ENCODE measurements at regions not wholly inside any gene's neighbourhood (a gene's known extent, or its start where the extent isn't known, plus 50 kb on each side); places are given as distances from the start of the nearest gene placed in this dataset.

DNA sequence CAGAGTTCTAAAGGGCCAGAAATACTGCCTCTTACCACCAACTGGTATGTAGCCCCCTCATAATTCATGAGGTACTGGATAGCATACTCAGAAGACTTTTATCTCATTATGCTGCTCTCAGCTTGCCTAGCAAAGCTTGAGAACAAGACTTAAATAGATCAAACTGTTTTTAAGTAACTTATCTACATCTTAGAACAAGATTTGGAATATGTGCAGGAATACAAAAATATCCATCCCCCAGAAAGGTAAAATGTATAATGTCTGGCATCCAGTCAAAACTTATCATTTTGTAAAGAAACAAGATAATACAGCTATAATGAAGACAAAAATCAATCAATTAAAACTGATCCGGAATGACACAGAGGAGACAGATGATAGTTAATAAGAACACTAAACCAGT lies 400.4 kb upstream of the TGFBR2 start:
- no peak for DNase-seq (ENCODE audit: low spot score)

GRCh38 chr3:30221619-30222018 lies 384.8 kb upstream of the TGFBR2 start:
- no peak for DNase-seq (ENCODE audit: low spot score)

GRCh38 chr3:30222441-30222840 lies 384.0 kb upstream of the TGFBR2 start:
- no peak for DNase-seq (ENCODE audit: low spot score)

- no peak for DNase-seq (ENCODE audit: low spot score)
These were observed 381.4 kb upstream of the TGFBR2 start for GRCh38 chr3:30225021-30225420.

- no peak for DNase-seq (ENCODE audit: low spot score)
These were observed 379.7 kb upstream of the TGFBR2 start for GRCh38 chr3:30226601-30227151.

DNA sequence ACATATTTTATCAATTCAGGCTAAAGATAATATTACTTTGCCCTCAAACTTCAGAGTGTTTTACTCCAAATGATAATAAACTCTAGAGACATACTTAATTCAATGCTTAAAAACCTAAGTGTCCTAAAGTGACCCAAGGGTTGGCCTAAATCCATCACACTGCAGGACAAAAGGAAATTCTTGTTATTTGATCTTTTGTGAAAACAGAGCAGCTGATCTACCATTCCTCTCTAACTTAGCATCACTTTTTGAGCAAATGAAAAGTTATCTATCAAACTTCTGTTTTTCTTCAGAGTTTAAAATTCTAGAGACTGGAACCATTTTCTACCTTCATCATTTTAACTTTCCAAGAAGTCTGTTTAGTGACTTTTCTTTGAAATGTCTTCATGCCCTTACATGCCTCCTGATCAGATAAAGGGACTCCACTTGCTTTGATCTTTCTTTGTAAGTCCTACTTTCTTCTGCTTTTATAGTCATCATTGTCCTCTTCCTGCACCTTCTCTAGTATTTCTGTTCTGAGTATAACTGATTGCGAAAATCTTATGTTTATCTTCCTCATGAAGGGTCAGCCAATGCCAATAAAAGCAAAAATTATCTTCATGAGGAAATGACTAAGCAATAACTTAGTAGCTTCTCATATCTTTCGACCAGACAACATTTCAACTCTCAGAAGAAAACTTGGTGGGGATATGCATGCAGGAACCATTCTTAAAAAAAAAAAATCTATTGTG lies 378.7 kb upstream of the TGFBR2 start:
- peak; percentile 8 for DNase-seq (ENCODE audit: low spot score)

DNA sequence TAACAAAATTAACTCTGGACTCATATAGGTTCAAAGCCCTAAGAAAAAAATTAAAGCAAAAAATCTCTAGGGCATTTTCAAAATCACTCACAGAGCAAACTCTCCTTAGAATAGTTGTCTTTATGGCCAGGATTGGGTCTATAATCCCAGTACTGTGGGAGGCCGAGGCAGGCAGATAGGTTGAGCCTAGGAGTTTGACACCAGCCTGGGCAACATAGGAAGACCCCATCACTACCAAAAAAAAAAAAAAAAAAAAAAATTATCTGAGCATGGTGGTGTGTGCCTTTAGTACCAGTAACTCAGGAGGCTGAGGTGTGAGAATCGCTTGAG lies 378.1 kb upstream of the TGFBR2 start:
- DNase-seq (ENCODE audit: low spot score) = no peak

GRCh38 chr3:30231277-30232141 lies 374.9 kb upstream of the TGFBR2 start:
- peak; percentile 56 for DNase-seq (ENCODE audit: low spot score)

DNA sequence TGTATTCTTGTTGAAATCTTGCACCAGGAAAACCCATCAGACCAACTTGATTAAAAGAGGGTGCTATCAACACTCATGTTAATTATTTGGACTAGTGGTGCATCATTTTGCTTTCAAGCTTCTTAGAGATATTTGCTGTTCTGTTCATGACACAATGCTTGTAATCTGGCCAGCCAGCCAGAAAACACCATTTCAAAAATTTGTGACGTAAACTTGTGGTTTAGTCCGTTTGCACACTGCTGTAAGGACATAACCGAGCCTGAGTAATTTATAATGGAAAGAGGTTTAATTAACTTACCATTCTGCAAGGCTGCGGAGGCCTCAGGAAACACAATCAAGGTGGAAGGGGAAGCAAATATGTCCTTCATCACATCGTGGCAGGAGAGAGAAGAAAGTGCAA lies 374.3 kb upstream of the TGFBR2 start:
- no peak for DNase-seq (ENCODE audit: low spot score)

DNA sequence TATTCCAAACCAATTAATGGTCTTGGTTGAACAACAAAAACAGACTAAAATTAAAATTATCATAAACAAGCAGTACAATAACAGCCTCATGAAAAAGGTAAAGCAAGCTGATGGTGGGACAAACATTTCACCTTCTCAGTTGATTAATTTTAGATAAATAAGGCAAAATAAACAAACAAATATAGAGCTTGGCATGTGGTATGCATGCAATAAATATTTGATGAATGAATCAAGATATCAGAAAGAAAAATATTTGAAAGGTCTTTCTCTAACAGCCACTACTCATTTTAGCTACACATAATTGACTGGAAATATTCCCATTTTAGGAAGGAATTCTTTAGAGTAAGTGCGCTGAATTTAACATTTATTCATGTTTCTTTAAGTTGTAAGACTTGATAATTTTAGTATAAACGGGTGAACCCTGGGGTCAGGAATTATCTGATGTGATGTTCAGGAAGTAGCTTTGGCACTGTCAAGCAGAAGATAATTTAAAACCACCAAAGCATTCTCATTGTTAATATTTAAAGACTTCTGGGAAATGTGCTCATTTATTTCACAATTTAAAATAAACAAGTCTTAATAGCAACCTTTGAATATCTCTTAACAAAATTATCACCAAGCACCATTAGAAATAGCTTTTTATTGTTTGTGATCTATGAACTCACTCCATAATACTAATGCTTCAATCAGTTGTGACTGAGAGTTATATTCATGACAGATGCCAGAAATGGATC lies 372.3 kb upstream of the TGFBR2 start:
- DNase-seq (ENCODE audit: low spot score) = no peak

DNA sequence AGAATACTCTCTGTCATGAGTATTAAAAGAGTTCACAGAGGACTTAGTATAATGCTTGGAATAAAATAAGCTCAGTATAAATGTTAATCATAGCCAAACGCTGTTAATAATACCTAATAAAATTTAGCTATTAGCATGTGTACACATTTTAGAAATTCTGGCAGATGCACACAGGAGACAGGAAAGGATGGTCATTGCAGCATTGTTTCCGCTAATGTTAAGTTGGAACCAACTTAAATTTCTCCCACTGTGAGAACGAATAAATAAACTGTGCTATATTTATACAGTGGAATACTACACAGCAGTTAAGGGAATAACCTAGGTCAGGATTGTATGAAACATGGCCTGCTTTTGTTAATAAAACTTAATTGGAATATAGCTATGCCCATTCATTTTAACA lies 370.4 kb upstream of the TGFBR2 start:
- no peak for DNase-seq (ENCODE audit: low spot score)

DNA sequence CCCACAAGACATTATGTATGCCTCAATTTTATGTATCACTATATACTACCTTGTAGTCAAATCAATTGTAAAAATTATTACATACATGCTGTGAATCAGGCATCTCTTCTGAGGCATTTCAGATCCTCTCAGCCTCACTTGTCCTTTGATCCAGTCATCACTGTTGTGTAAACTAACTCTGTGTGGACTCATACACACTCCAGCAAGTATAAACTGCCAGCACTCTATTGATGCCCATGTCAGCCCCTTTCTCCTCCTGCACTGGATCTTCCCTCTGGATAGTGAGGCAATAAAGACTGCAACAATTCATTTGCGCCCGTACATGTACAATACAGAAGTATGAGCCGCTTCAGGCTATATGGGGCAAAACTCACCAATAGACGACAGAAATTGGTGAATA lies 364.7 kb upstream of the TGFBR2 start:
- DNase-seq (ENCODE audit: low spot score) = no peak

DNA sequence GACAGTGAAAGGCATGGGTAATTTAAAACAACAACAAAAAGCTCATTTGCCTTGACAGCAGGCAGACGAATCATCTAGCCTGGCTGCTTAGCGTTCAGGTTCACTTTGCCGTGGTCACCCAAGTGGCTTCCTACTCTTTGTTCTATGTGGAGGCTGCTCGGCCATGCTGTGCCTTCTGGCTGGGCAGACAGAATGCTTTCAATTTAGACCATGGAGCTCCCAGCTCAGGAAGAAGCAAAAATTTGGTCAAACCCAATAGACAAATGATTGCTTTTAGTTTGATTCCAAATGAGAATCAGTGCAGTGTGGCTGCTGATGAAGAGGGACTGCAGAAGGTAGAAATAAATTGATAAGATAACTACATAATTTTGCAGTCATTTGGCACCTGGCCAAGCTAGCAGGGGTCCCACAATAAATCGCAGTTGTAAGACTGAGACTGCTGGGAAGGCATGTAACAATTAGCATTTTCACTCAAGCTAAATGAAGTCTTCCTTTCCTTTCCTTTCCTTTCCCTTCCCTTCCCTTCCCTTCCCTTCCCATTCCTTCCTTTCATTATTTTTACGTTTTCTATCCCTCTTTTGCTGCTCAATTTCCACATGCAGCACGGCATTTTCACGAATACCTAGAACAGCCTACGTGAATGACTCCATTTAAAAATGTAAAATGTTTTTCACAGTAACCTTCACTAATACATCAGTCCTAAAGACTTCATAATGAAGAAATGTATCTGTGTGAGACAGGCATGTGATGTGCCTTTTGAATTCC lies 360.4 kb upstream of the TGFBR2 start:
- no peak for DNase-seq (ENCODE audit: low spot score)

- DNase-seq (ENCODE audit: low spot score) = no peak
These were observed 358.0 kb upstream of the TGFBR2 start for GRCh38 chr3:30248423-30248822.

DNA sequence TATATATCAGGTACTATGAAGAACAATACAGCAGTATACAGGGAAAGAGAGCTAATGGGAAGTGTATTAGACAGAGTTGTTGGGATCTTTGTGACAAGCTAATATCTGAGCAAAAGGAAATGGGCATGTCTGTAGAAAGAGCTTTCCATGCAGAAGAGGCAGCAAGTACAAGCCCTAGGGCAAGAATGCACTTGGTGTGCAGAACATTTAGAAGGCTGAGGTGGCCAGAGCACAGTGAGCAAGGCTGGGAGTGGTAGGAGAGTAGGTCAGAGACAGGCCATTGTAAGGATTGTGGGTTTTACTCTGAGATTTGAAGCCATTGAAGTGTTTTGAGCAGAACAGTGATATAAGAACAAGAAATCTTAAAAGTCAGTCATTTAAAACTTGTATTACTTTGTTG lies 353.9 kb upstream of the TGFBR2 start:
- no peak for DNase-seq (ENCODE audit: low spot score)

- no peak for DNase-seq (ENCODE audit: low spot score)
These were observed 352.6 kb upstream of the TGFBR2 start for GRCh38 chr3:30253832-30254231.

- DNase-seq (ENCODE audit: low spot score) = no peak
These were observed 349.9 kb upstream of the TGFBR2 start for GRCh38 chr3:30256474-30256873.

DNA sequence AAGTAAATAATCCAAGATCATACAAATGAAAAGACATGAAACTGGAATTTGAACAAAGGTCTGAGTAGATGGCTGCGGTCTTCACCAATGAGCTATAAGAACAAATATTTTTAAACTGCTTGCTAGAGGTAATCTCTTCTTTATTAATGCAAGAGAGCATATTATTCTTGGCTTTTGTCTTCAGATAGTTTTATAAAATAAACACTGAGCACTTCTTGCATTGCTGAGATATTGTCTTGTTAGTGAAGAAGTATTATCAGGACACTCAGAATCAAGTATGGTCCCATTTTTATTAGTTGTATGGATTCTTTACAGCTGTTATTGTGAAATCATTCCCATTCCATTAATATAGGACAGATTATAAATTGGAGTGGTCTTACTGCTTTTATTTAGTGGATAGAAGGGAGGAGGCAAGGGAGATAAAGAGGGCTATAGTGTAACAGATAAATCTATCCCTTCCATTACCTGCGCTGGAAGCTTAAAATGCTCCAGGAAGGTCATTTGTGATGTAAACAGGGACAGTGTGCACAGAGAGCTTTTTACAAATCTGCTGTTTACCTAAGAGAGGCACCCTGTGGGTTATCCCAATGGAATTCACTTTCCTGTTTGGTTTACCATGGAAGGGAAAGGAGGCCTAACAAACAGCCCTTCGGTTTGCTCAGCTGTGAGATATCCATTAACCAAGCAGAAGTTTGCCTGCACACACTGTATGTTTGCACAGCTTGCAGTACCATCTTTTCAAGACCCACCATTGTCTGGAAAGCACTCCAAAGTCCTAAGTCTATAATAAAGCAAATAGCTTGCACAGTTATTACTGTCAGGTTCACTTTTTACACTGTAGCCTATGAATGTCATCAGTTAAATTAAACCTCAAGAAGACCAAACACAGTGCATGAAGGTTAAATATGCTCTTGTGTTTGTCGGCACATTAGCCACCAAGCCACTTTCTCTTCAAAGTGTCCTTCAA lies 347.7 kb upstream of the TGFBR2 start:
- DNase-seq (ENCODE audit: low spot score) = no peak

DNA sequence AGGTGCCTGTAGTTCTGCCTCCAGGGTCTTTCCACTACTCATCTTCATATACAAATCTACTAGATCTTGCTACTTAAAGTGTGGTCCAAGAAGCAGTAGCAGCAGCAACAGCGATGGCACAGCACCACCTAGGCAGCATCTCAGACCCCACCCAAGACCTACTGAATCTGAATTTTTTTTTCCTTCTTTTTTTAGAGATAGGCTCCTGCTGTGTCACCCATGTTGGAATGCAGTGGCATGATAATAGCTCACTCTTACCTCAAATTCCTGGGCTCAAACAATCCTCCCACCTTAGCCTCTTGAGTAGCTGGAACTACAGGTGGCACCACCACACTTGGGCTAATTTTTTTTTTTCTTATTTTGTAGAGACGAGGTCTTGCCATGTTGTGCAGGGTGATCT lies 346.7 kb upstream of the TGFBR2 start:
- no peak for DNase-seq (ENCODE audit: low spot score)

DNA sequence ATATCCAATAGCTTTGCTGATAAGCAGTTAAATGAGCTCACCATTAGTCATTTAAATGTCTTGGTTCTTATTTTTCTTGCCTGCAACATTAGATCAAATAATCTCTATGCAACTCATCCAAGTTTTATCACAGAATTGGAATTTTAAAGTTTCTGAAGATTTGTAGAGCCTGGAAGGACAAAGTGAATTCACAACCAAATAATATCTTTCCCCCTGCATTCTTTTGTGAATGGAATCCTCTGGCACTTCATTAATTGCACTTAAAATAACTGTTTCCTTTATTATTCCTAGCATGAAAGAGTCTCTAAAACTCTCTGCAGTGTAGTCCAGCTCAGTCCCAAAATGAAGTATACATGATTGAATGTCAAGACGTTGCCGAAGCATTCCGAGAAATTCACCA lies 345.6 kb upstream of the TGFBR2 start:
- DNase-seq (ENCODE audit: low spot score) = no peak
